Kidney (tissue), 13 donors: ENCODE measurements at regions not wholly inside any gene's neighbourhood (a gene's known extent, or its start where the extent isn't known, plus 50 kb on each side); places are given as distances from the start of the nearest gene placed in this dataset.

Experiments
- DNase-seq, 5 donors: peaks; one replicate each; pipeline ENCODE4 v3.0.0-alpha.2; 2013 to 2020
- FAIRE-seq: peaks from 2 replicates; lab custom pipeline; 2012; peaks lifted over from hg19 to GRCh38; lab: Jason Lieb, UNC
- H3K27ac ChIP-seq, 2 donors: one replicate each; pipeline ENCODE4 v1.7.0; 2013; ENCODE audit warnings: low read depth in 2 of 2, low read length in 2 of 2, inconsistent platforms in 1 of 2
- H3K27me3 ChIP-seq: one replicate; pipeline ENCODE4 v1.7.1; 2013; ENCODE audit warnings: low read length, inconsistent platforms; ENCODE audit not compliant: control insufficient read depth, insufficient read depth
- H3K36me3 ChIP-seq, 3 donors: one replicate each; pipeline versions ENCODE4 v1.7.0 to v1.7.1; 2013; ENCODE audit warnings: low read length in 3 of 3, control low read depth in 1 of 3, inconsistent platforms in 1 of 3; ENCODE audit not compliant: insufficient read depth in 3 of 3, control insufficient read depth in 2 of 3
- H3K4me1 ChIP-seq, 3 donors: one replicate each; pipeline versions ENCODE4 v1.7.0 to v1.7.1; 2013; ENCODE audit warnings: low read length in 3 of 3, inconsistent platforms in 1 of 3, low read depth in 1 of 3; ENCODE audit not compliant: control insufficient read depth in 2 of 3, insufficient read depth in 2 of 3
- H3K4me3 ChIP-seq, 3 donors: one replicate each; pipeline versions ENCODE4 v1.7.0 to v1.8.1; 2013; ENCODE audit warnings: low read length in 3 of 3, control low read depth in 1 of 3, inconsistent platforms in 1 of 3
- H3K9ac ChIP-seq, 3 donors: one replicate each; pipeline versions ENCODE4 v1.7.0 to v1.7.1; 2013; ENCODE audit warnings: low read length in 3 of 3, control low read depth in 1 of 3, inconsistent platforms in 1 of 3
- H3K9me3 ChIP-seq, 3 donors: one replicate each; pipeline versions ENCODE4 v1.7.0 to v1.7.1; 2013; ENCODE audit warnings: low read length in 3 of 3, control low read depth in 1 of 3, inconsistent platforms in 1 of 3; ENCODE audit not compliant: control insufficient read depth in 2 of 3, insufficient read depth in 1 of 3
- CTCF ChIP-seq: IDR thresholded peaks from 3 replicates; pipeline ENCODE4 v1.5.1; 2012; ENCODE audit warnings: mild to moderate bottlenecking, moderate library complexity, borderline replicate concordance; ENCODE audit not compliant: insufficient read depth; ENCODE audit errors: extremely low read depth
- intact Hi-C: fragments of 100-400 bp; cut with DNase I; formaldehyde crosslinking; loops from one replicate; pipeline ENCODE4 v1.11.1; 2022
- donor health status: control.
- donor health status: control.
- donor health status: control.
- donor health status: control.
- donor health status: control.
- donor health status: DM: yes; HTN: yes; CAD: no.
- donor health status: Normal renal cell carcinoma (clear cell type).

DNA sequence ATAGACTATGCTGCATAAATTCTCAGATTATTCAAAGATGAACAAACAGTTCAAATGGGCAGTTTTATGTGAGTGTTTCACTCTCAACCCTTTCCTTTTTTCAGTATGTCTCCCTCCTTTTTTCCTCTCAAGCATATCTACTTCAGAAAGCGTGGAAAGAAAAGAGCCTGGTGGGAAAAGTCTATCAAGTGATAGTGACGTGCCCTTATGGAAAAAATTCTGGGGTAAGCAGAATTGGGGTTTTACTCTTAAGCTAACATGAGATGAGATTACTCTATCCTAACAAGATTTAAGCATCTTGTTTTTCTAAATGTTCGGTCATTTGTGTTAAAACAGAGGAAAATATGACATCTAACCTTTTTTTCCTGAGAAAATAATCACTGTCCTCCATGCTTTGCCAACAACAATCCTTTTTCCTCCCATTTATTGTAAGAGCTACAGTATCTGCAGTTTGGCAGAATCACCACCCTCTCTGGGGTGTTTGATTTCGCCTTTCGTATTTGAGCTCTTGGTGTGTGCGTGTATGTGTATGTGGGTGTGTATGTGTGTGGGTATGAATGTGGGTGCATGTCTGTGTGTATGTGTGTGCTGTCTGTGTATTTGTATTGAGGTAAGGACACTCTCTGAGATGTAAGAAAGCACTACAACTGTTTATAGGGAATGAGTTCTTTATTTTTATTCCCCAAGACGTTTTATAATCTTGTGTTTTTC lies 143.9 kb upstream of the L3MBTL4 start:
- H3K36me3 ChIP-seq: no peaks in the 10 kb centered on the region
- H3K27ac ChIP-seq: no peak overlapping the region
- no peaks in the 10 kb centered on the region for H3K27me3 ChIP-seq
- FAIRE-seq: no peak
- DNase-seq: no peak
- H3K9me3 ChIP-seq: no peaks in the 10 kb centered on the region
- peaks cover 0 to 4% (median 0%) of the 10 kb centered on the region in 3 donors for H3K4me1 ChIP-seq
- H3K4me3 ChIP-seq: no peak overlapping the region
- intact Hi-C loops: no loop called here
- no peak for TF ChIP-seq CTCF
- H3K9ac ChIP-seq: no peak overlapping the region

DNA sequence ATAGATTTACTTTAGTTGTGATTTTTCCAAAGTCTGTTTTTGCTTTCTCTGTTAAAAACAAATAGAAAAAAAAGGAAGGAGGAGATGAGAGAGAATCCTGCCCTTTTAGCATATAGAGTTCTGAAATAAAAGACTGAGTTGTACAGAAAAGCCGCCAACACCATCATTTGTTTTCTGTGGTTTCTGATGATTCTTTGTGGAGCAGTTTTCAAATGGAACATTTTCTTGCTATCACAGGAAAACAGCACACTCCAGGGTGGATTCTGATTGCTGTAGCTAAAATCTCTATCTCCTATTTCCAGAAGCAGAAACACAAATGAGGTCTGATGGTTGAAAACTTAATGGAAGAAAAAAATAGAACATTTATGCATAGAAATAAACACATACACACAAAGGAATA lies 144.6 kb upstream of the L3MBTL4 start:
- Histone ChIP-seq H3K36me3 (no peaks in the 10 kb centered on the region), H3K4me3 (no peak overlapping the region), H3K4me1 (peaks cover 0 to 4% (median 0%) of the 10 kb centered on the region in 3 donors), H3K9me3 (no peaks in the 10 kb centered on the region), H3K9ac (no peak overlapping the region), H3K27me3 (no peaks in the 10 kb centered on the region), H3K27ac (no peak overlapping the region)
- DNase-seq (no peak), FAIRE-seq (no peak)
- TF ChIP-seq CTCF: no peak
- intact Hi-C loops: no loop called here

DNA sequence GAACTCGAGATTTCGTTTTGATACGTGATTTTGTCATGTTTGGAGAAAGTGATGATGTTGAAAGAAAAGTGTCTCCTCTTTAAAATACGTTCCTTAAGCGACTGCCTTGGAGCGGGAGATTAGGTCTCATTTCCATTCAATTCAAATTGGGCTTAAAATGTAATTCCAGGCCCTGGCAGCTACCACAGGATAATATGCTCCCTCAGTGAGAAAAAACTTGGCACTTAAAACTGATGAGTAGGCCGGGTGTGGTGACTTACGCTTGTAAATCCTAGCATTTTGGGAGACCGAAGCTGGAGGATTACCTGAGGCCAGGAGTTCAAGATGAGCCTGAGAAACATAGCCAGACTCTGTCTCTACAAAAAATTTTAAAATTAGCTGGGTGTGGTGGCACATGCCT lies 146.3 kb upstream of the L3MBTL4 start:
- DNase-seq: no peak
- Histone ChIP-seq H3K27me3 (no peaks in the 10 kb centered on the region), H3K9ac (no peak overlapping the region), H3K4me1 (peaks cover 0 to 4% (median 2%) of the 10 kb centered on the region in 3 donors), H3K36me3 (no peaks in the 10 kb centered on the region), H3K9me3 (no peaks in the 10 kb centered on the region), H3K27ac (no peak overlapping the region), H3K4me3 (no peak overlapping the region)
- intact Hi-C loops: no loop called here
- no peak for FAIRE-seq
- TF ChIP-seq CTCF: no peak
